ENCODE measurements at regions not wholly inside any gene's neighbourhood (a gene's known extent, or its start where the extent isn't known, plus 50 kb on each side); places are given as distances from the start of the nearest gene placed in this dataset.

DNA sequence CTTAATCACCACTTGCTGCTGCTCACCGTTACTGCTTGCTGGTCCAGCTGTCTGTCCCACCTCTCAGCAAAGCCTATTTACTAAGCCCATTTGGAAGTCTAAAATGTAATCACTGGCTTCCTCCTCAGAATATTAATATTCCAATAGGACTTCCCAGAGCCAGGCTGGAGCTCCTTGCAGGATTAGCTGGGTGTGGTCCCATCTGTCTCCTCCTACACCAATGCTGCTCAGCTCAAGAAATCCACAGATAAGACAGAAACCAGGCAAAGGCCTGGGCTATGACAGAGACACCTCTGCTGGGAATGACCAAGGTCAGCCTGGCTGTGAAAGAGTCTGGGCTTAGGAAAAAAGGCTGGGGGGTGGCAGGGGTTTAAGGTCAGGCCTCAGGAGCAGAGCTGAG lies 317.8 kb downstream of the BUD13 start (continued):
- TF ChIP-seq ARNTL (CRISPR knock-in tag; IDR thresholded peaks at IDR 0.05; ENCODE audit: borderline replicate concordance, low read depth) (no peak), ZFP30 (CRISPR knock-in tag; IDR thresholded peaks at IDR 0.05) (no peak), ZNF8 (CRISPR knock-in tag; IDR thresholded peaks at IDR 0.05) (no peak), ZNF565 (CRISPR knock-in tag; conservative IDR thresholded peaks at IDR 0.05; ENCODE audit: low read depth) (no peak), PPARA (CRISPR knock-in tag; IDR thresholded peaks at IDR 0.05; ENCODE audit: borderline replicate concordance) (no peak), SNAI2 (CRISPR knock-in tag; IDR thresholded peaks at IDR 0.05) (no peak)
- TF ChIP-seq, protein P1, sequence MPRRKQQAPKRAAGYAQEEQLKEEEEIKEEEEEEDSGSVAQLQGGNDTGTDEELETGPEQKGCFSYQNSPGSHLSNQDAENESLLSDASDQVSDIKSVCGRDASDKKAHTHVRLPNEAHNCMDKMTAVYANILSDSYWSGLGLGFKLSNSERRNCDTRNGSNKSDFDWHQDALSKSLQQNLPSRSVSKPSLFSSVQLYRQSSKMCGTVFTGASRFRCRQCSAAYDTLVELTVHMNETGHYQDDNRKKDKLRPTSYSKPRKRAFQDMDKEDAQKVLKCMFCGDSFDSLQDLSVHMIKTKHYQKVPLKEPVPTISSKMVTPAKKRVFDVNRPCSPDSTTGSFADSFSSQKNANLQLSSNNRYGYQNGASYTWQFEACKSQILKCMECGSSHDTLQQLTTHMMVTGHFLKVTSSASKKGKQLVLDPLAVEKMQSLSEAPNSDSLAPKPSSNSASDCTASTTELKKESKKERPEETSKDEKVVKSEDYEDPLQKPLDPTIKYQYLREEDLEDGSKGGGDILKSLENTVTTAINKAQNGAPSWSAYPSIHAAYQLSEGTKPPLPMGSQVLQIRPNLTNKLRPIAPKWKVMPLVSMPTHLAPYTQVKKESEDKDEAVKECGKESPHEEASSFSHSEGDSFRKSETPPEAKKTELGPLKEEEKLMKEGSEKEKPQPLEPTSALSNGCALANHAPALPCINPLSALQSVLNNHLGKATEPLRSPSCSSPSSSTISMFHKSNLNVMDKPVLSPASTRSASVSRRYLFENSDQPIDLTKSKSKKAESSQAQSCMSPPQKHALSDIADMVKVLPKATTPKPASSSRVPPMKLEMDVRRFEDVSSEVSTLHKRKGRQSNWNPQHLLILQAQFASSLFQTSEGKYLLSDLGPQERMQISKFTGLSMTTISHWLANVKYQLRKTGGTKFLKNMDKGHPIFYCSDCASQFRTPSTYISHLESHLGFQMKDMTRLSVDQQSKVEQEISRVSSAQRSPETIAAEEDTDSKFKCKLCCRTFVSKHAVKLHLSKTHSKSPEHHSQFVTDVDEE (CRISPR knock-in tag; IDR thresholded peaks at IDR 0.05): no peak

DNA sequence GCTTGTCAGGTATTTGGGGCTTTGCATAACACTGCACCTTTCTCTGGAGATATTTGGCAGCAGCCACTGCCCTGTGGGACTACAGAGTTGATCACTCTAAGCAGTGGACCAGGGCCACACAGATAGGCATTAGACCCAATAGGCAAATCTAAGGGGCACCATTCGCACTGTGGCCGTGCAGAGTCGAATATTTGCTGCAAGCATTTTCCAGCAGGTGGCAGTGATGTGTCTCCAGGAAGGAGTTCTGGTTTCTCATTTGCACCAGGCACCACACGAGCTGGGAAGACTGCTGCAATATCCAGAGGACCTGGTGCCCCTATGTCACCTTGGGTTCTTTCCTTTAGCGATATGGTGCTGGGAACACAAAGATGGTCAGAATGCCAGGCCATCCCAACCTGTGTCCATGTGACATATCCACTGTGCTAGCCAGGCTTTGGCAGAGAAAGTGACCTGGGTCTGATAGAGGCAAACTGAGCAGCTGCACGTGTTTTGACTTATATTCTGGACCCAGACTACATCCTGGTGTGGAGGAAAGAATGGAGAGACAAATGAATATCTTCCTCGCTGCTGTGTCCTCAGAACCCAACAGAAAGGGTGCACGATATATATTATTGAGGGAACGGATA lies 318.7 kb downstream of the BUD13 start:
- TF ChIP-seq ISL1 (CRISPR knock-in tag; IDR thresholded peaks at IDR 0.05) (no peak), ZFP3 (CRISPR knock-in tag; IDR thresholded peaks at IDR 0.05) (no peak)
- TF ChIP-seq, protein P2, sequence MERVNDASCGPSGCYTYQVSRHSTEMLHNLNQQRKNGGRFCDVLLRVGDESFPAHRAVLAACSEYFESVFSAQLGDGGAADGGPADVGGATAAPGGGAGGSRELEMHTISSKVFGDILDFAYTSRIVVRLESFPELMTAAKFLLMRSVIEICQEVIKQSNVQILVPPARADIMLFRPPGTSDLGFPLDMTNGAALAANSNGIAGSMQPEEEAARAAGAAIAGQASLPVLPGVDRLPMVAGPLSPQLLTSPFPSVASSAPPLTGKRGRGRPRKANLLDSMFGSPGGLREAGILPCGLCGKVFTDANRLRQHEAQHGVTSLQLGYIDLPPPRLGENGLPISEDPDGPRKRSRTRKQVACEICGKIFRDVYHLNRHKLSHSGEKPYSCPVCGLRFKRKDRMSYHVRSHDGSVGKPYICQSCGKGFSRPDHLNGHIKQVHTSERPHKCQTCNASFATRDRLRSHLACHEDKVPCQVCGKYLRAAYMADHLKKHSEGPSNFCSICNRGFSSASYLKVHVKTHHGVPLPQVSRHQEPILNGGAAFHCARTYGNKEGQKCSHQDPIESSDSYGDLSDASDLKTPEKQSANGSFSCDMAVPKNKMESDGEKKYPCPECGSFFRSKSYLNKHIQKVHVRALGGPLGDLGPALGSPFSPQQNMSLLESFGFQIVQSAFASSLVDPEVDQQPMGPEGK (CRISPR knock-in tag; IDR thresholded peaks at IDR 0.05; ENCODE audit: borderline replicate concordance): no peak

DNA sequence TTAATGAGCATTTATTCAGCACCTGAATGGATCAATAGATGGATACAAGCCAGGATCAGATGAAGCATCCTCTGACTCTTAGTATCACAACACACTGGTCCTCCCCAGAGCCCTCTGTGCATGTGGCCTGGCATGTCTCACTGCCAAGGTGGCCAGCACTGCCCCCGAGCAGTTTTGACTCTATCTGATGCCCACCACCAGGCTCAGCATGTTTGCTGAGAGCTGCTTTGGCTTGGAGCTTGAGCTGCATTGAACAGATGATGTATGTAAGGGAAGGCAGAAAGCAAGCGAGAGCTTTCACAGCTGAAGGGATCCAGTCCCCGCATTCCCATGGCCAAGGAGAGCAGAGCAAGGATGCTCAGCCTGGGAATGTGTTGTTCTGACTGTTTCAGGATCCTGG lies 320.3 kb downstream of the BUD13 start:
- peak; percentile 32; the same call in 1 of the 3 replicates for ATAC-seq
- TF ChIP-seq TCF4 (CRISPR knock-in tag; IDR thresholded peaks at IDR 0.05; ENCODE audit: borderline replicate concordance) (no peak), ZNF565 (CRISPR knock-in tag; conservative IDR thresholded peaks at IDR 0.05; ENCODE audit: low read depth) (no peak), ISL1 (CRISPR knock-in tag; IDR thresholded peaks at IDR 0.05) (no peak)

More for the DNA sequence above, 318.7 kb downstream of the BUD13 start:
- ATAC-seq: peak; percentile 49

DNA sequence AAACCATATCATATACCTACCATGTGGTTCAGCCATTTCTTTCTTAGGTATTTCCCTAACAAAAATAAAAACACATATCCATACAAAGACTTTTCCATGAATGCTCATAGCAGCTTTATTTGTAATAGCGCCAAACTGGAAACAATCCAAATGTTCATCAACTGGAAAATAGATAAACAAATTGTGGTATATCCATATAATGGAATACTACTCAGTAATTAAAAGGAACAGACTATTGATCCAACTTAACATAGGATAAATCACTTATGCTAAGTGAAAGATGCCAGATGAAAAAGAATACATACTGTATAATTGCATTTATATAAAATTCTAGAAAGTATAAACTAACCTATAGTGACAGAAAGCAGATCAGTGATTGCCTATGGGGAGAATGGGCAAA lies 323.3 kb downstream of the BUD13 start:
- no peak for ATAC-seq
- TF ChIP-seq BACH2 (CRISPR knock-in tag; IDR thresholded peaks at IDR 0.05; ENCODE audit: borderline replicate concordance): no peak
- no peak for TF ChIP-seq ZNF70 (CRISPR knock-in tag; IDR thresholded peaks at IDR 0.05)
- TF ChIP-seq ZNF8 (CRISPR knock-in tag; IDR thresholded peaks at IDR 0.05): peak; percentile 99

DNA sequence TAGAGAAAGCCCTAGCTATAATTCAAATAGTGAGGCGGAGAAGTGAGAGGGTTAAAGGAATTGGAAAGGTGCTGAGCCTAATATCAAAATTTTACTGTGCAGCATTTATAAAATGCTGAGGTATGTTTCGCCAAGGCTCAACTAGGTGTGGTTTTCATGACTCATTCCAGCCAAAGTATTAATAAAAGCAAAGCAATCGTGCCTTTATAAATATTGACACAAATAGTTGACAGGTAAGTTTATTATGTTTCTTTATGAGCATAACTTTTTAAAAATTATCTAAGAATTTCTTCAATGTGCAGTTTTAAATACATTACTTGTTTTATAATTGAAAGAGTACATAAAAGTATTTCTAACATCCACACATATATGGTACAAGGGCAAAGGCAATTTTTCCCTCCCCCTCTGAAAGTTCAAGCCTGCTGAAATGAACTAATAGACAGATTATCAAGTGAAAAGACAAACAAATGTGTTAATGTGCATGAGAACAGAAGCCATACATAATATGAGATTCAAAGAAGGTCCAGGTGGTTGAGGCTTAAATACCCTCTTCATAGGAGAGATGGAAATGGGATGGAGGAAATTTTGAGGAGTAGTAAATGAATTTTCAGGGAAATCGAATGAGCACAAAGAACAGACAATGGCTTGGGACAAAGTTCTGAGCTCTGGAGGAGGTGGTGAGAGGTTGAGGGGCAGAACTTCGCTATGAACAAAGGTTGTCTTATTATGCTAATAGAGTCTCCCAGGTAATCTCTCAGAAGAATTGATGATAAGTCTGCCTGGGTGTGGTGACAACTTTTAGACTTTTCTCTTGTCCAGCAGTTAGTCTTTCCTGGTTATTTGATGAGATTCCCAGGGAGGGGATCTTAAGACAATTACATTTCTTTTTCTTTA lies 326.5 kb downstream of the BUD13 start:
- TF ChIP-seq, protein P1 (CRISPR knock-in tag; IDR thresholded peaks at IDR 0.05): no peak
- TF ChIP-seq TOX (CRISPR knock-in tag; IDR thresholded peaks at IDR 0.05; ENCODE audit: borderline replicate concordance): no peak
- no peak for ATAC-seq
